ENCODE measurements at regions not wholly inside any gene's neighbourhood (a gene's known extent, or its start where the extent isn't known, plus 50 kb on each side); places are given as distances from the start of the nearest gene placed in this dataset.

- DNase-seq (ENCODE audit: low read depth): no peak
- no peak for TF ChIP-seq CTCF (IDR thresholded peaks at IDR 0.05; ENCODE audit: insufficient read depth, low read depth, low read length)
Measured at GRCh38 chr12:125936502-125936901, 871.3 kb downstream of the AACS start.

GRCh38 chr12:125944446-125944845 lies 879.2 kb downstream of the AACS start:
- no peak for TF ChIP-seq CTCF (IDR thresholded peaks at IDR 0.05; ENCODE audit: insufficient read depth, low read depth, low read length)
- no peak overlapping the region for H3K4me3 ChIP-seq (ENCODE audit: low read depth, low read length)
- no peak for DNase-seq (ENCODE audit: low read depth)

More at GRCh38 chr12:125936502-125936901, 871.3 kb downstream of the AACS start:
- H3K4me3 ChIP-seq (ENCODE audit: low read depth, low read length): no peak overlapping the region

GRCh38 chr12:125949471-125949870 lies 884.2 kb downstream of the AACS start:
- no peak for DNase-seq (ENCODE audit: low read depth)
- no peak for TF ChIP-seq CTCF (IDR thresholded peaks at IDR 0.05; ENCODE audit: insufficient read depth, low read depth, low read length)
- H3K4me3 ChIP-seq (ENCODE audit: low read depth, low read length): no peak overlapping the region

- no peak overlapping the region for H3K4me3 ChIP-seq (ENCODE audit: low read depth, low read length)
- no peak for TF ChIP-seq CTCF (IDR thresholded peaks at IDR 0.05; ENCODE audit: insufficient read depth, low read depth, low read length)
- no peak for DNase-seq (ENCODE audit: low read depth)
Measured at GRCh38 chr12:125954362-125954761, 889.1 kb downstream of the AACS start.

GRCh38 chr12:125956186-125956585 lies 891.0 kb downstream of the AACS start:
- DNase-seq (ENCODE audit: low read depth): no peak
- TF ChIP-seq CTCF (IDR thresholded peaks at IDR 0.05; ENCODE audit: insufficient read depth, low read depth, low read length): no peak
- H3K4me3 ChIP-seq (ENCODE audit: low read depth, low read length): no peak overlapping the region

GRCh38 chr12:125966641-125967040 lies 901.4 kb downstream of the AACS start:
- DNase-seq (ENCODE audit: low read depth): no peak
- TF ChIP-seq CTCF (IDR thresholded peaks at IDR 0.05; ENCODE audit: insufficient read depth, low read depth, low read length): no peak
- H3K4me3 ChIP-seq (ENCODE audit: low read depth, low read length): no peak overlapping the region

GRCh38 chr12:125968413-125968812 lies 903.2 kb downstream of the AACS start:
- DNase-seq (ENCODE audit: low read depth): no peak
- no peak overlapping the region for H3K4me3 ChIP-seq (ENCODE audit: low read depth, low read length)
- no peak for TF ChIP-seq CTCF (IDR thresholded peaks at IDR 0.05; ENCODE audit: insufficient read depth, low read depth, low read length)
